Endothelial cell of umbilical vein (primary cell): ENCODE measurements at regions not wholly inside any gene's neighbourhood (a gene's known extent, or its start where the extent isn't known, plus 50 kb on each side); places are given as distances from the start of the nearest gene placed in this dataset.

ENCODE experiments used
- BruUV-seq: library from RNA; stranded (reverse); fragments of 400-500 nt; replicated peaks from 2 replicates; lab custom pipeline; 2021; lab: Mats Ljungman, UMichigan
- CTCF ChIA-PET: fragments of 300-600, 350-600 bp; sonication (Branson Sonifier 250); formaldehyde crosslinking; loops from one replicate; lab custom pipeline; 2021; ENCODE audit warnings: antibody characterized with exemption, inconsistent platforms; lab: Charles Lee
- POLR2A ChIA-PET: fragments of 300-600, 350-600 bp; sonication (Branson Sonifier 250); formaldehyde crosslinking; loops from one replicate; lab custom pipeline; 2021; ENCODE audit warnings: antibody characterized with exemption, inconsistent platforms; lab: Charles Lee
- DNase-seq: peaks from one replicate; pipeline ENCODE4 v3.0.0-alpha.2; 2011; ENCODE audit warnings: low read depth, low spot score
- FAIRE-seq: peaks from 2 replicates; lab custom pipeline; 2011; peaks lifted over from hg19 to GRCh38; lab: Jason Lieb, UNC
- H2AFZ ChIP-seq: 2 replicates; pipeline ENCODE4 v1.6.0; 2012; ENCODE audit warnings: low read depth, low read length, control low read depth, inconsistent platforms
- H3K27ac ChIP-seq: 2 replicates; pipeline ENCODE4 v1.5.1; 2011; ENCODE audit warnings: low read depth, mild to moderate bottlenecking, control low read depth, low read length, moderate library complexity; ENCODE audit not compliant: insufficient read depth
- H3K27me3 ChIP-seq, 2 experiments: 2 replicates each; pipeline versions ENCODE4 v1.6.0 to v1.6.1; 2011; ENCODE audit warnings: low read length in 2 of 2, mixed read lengths in 1 of 2; ENCODE audit not compliant: control insufficient read depth in 2 of 2, insufficient read depth in 2 of 2
- H3K36me3 ChIP-seq, 2 experiments: 2 replicates in 1 of 2; 3 replicates in 1 of 2; pipeline ENCODE4 v1.5.1; 2011; ENCODE audit warnings: low read length in 2 of 2, mild to moderate bottlenecking in 1 of 2, moderate library complexity in 1 of 2; ENCODE audit not compliant: control insufficient read depth in 2 of 2, insufficient read depth in 2 of 2; ENCODE audit errors: extremely low read depth in 1 of 2
- H3K4me1 ChIP-seq: 3 replicates; pipeline ENCODE4 v1.5.1; 2011; ENCODE audit warnings: mild to moderate bottlenecking, low read length; ENCODE audit not compliant: control insufficient read depth, insufficient read depth; ENCODE audit errors: extremely low read depth
- H3K4me2 ChIP-seq: 2 replicates; pipeline ENCODE4 v1.6.1; 2011; ENCODE audit warnings: low read length, control low read depth, mixed read lengths; ENCODE audit not compliant: insufficient read depth
- H3K4me3 ChIP-seq, 3 experiments: fragments of 200-600 bp in 1 of 3; sonication (generic), shearing (Covaris generic) in 1 of 3; replicated peaks in 1 of 3; 2 replicates each; pipeline ENCODE4 v1.5.1; 2011 to 2016; ENCODE audit warnings: control low read depth in 3 of 3, low read length in 3 of 3, mild to moderate bottlenecking in 2 of 3, inconsistent platforms in 1 of 3, low read depth in 1 of 3, moderate library complexity in 1 of 3; ENCODE audit not compliant: insufficient read depth in 1 of 3
- H3K79me2 ChIP-seq: 2 replicates; pipeline ENCODE4 v1.6.0; 2012; ENCODE audit warnings: low read length, inconsistent platforms; ENCODE audit not compliant: control insufficient read depth, insufficient read depth
- H3K9ac ChIP-seq: replicated peaks from 2 replicates; pipeline ENCODE3; 2011; ENCODE audit warnings: low read length, control low read depth; ENCODE audit not compliant: insufficient read depth; ENCODE audit errors: extremely low read depth
- H3K9me1 ChIP-seq: replicated peaks from 3 replicates; pipeline ENCODE4 v1.6.0; 2011; ENCODE audit warnings: mild to moderate bottlenecking, low read length; ENCODE audit not compliant: control insufficient read depth, insufficient read depth; ENCODE audit errors: extremely low read depth
- H3K9me3 ChIP-seq: replicated peaks from 2 replicates; pipeline ENCODE4 v1.5.1; 2012; ENCODE audit warnings: low read length, inconsistent platforms; ENCODE audit not compliant: control insufficient read depth, insufficient read depth
- H4K20me1 ChIP-seq: replicated peaks from 2 replicates; pipeline ENCODE3; 2011; ENCODE audit warnings: mild to moderate bottlenecking, low read length; ENCODE audit not compliant: control insufficient read depth, insufficient read depth; ENCODE audit errors: extremely low read depth
- EZH2 ChIP-seq: IDR thresholded peaks from 2 replicates; pipeline ENCODE4 v1.6.1; 2012; ENCODE audit warnings: borderline replicate concordance, low read depth, mild to moderate bottlenecking, moderate library complexity, low read length, inconsistent platforms; ENCODE audit not compliant: severe bottlenecking
- FOS ChIP-seq: IDR thresholded peaks from 2 replicates; pipeline ENCODE4 v1.6.1; 2011; ENCODE audit warnings: mild to moderate bottlenecking, low read length, moderate library complexity, borderline replicate concordance; ENCODE audit not compliant: insufficient read depth
- GATA2 ChIP-seq: IDR thresholded peaks from 2 replicates; pipeline ENCODE4 v1.7.0; 2011; ENCODE audit warnings: low read depth, mild to moderate bottlenecking, moderate library complexity, mixed read lengths, low read length; ENCODE audit not compliant: insufficient read length, insufficient read depth
- JUN ChIP-seq: IDR thresholded peaks from 2 replicates; pipeline ENCODE4 v1.6.1; 2011; ENCODE audit warnings: borderline replicate concordance, low read depth; ENCODE audit not compliant: insufficient read length, insufficient read depth
- MYC ChIP-seq: IDR thresholded peaks from one replicate; pipeline ENCODE4 v1.6.1; 2011; ENCODE audit warnings: mild to moderate bottlenecking, low read depth, low read length
- POLR2A ChIP-seq: IDR thresholded peaks from 2 replicates; pipeline ENCODE4 v1.6.1; 2012; ENCODE audit warnings: low read depth, mild to moderate bottlenecking, control low read depth, low read length
- POLR2AphosphoS5 ChIP-seq: IDR thresholded peaks from 2 replicates; pipeline ENCODE4 v1.6.1; 2012; ENCODE audit warnings: low read depth, mild to moderate bottlenecking, control low read depth, low read length, moderate library complexity; ENCODE audit not compliant: insufficient read depth
- dilution Hi-C: fragments of 300-500 bp; cut with MboI; formaldehyde crosslinking; loops from one replicate; pipeline ENCODE4 v1.15.0; 2019; ENCODE audit warnings: low sequenced_read_pairs; ENCODE audit not compliant: extremely low pct_ligation_motif_present
- intact Hi-C: fragments of 100-400 bp; cut with micrococcal nuclease; formaldehyde crosslinking; loops from one replicate; pipeline ENCODE4 v1.10.0; 2022
- TF ChIP-seq, protein P1 (sequence below), 2 donors: IDR thresholded peaks; 1 replicate in 1 of 2; 2 replicates in 1 of 2; pipeline ENCODE4 v1.5.1; 2011; ENCODE audit warnings: low read length in 2 of 2, mild to moderate bottlenecking in 2 of 2, moderate library complexity in 2 of 2, control low read depth in 1 of 2, inconsistent platforms in 1 of 2, low read depth in 1 of 2; ENCODE audit not compliant: insufficient read depth in 1 of 2; ENCODE audit errors: extremely low read depth in 1 of 2
- TF ChIP-seq, protein P2 (sequence below): IDR thresholded peaks from 2 replicates; pipeline ENCODE4 v1.6.1; 2011; ENCODE audit not compliant: insufficient read depth, insufficient read length

DNA sequence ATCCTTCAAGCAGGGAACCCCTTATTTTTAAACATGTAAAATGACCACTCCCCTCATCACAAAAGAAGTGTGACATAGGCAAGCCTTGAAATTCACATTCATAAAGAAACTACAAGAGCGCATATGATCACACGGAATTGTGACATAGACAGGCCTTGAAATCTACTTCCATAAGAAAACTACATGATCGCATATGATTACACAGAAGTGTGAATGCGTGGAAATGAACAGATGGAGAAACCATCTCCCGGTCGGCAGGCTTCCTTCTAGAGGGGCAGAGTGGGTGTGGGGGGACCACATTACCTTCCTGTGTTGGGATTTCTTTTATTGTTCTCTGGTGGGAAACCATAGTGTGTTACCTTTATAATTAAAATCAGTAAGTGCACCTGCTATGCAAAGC lies 285.1 kb upstream of the ADARB2 start:
- no peaks in the 10 kb centered on the region for H3K27me3 ChIP-seq
- DNase-seq (no peak), FAIRE-seq (no peak)
- H3K4me1 ChIP-seq, result no peaks in the 10 kb centered on the region
- intact Hi-C loops, result no loop called here
- H3K9me1 ChIP-seq, result no peaks in the 10 kb centered on the region
- peaks cover 8% of the 10 kb centered on the region for H3K9me3 ChIP-seq
- no peaks in the 10 kb centered on the region for H3K36me3 ChIP-seq
- no peak overlapping the region for H3K9ac ChIP-seq
- ChIA-PET CTCF (no interaction called here), POLR2A (no interaction called here)
- no peak overlapping the region for H3K4me2 ChIP-seq
- TF ChIP-seq, protein P1, sequence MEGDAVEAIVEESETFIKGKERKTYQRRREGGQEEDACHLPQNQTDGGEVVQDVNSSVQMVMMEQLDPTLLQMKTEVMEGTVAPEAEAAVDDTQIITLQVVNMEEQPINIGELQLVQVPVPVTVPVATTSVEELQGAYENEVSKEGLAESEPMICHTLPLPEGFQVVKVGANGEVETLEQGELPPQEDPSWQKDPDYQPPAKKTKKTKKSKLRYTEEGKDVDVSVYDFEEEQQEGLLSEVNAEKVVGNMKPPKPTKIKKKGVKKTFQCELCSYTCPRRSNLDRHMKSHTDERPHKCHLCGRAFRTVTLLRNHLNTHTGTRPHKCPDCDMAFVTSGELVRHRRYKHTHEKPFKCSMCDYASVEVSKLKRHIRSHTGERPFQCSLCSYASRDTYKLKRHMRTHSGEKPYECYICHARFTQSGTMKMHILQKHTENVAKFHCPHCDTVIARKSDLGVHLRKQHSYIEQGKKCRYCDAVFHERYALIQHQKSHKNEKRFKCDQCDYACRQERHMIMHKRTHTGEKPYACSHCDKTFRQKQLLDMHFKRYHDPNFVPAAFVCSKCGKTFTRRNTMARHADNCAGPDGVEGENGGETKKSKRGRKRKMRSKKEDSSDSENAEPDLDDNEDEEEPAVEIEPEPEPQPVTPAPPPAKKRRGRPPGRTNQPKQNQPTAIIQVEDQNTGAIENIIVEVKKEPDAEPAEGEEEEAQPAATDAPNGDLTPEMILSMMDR (IDR thresholded peaks at IDR 0.05; ENCODE audit: extremely low read depth in 1 of 2, insufficient read depth in 1 of 2, low read depth in 1 of 2, low read length in 2 of 2), result no peak
- TF ChIP-seq GATA2 (no peak), EZH2 (no peak), POLR2AphosphoS5 (no peak), FOS (no peak), JUN (no peak), MYC (no peak), POLR2A (no peak)
- TF ChIP-seq, protein P2, sequence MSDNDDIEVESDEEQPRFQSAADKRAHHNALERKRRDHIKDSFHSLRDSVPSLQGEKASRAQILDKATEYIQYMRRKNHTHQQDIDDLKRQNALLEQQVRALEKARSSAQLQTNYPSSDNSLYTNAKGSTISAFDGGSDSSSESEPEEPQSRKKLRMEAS, result no peak
- H3K27ac ChIP-seq, result no peak overlapping the region
- dilution Hi-C loops, result no loop called here
- no peaks in the 10 kb centered on the region for H4K20me1 ChIP-seq
- no peak overlapping the region for H2AFZ ChIP-seq
- no TSS peak for BruUV-seq
- H3K4me3 ChIP-seq, result no peak overlapping the region
- no peaks in the 10 kb centered on the region for H3K79me2 ChIP-seq
